ENCODE measurements at regions not wholly inside any gene's neighbourhood (a gene's known extent, or its start where the extent isn't known, plus 50 kb on each side); places are given as distances from the start of the nearest gene placed in this dataset.

GRCh38 chr16:26189536-26189935 is 497.8 kb downstream of the HS3ST4 start:
- DNase-seq (ENCODE audit: extremely low read depth, low read depth): no peak
- H3K4me3 ChIP-seq (replicated peaks; ENCODE audit: low read depth, low read length): no peak overlapping the region
- TF ChIP-seq, protein P1, sequence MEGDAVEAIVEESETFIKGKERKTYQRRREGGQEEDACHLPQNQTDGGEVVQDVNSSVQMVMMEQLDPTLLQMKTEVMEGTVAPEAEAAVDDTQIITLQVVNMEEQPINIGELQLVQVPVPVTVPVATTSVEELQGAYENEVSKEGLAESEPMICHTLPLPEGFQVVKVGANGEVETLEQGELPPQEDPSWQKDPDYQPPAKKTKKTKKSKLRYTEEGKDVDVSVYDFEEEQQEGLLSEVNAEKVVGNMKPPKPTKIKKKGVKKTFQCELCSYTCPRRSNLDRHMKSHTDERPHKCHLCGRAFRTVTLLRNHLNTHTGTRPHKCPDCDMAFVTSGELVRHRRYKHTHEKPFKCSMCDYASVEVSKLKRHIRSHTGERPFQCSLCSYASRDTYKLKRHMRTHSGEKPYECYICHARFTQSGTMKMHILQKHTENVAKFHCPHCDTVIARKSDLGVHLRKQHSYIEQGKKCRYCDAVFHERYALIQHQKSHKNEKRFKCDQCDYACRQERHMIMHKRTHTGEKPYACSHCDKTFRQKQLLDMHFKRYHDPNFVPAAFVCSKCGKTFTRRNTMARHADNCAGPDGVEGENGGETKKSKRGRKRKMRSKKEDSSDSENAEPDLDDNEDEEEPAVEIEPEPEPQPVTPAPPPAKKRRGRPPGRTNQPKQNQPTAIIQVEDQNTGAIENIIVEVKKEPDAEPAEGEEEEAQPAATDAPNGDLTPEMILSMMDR (IDR thresholded peaks at IDR 0.05; ENCODE audit: low read depth, low read length, missing control alignments): no peak

GRCh38 chr16:26194526-26194925 is 502.8 kb downstream of the HS3ST4 start:
- no peak for DNase-seq (ENCODE audit: extremely low read depth, low read depth)
- TF ChIP-seq, protein P1 (IDR thresholded peaks at IDR 0.05; ENCODE audit: low read depth, low read length, missing control alignments): no peak

GRCh38 chr16:26195225-26195624 is 503.5 kb downstream of the HS3ST4 start:
- no peak for DNase-seq (ENCODE audit: extremely low read depth, low read depth)
- H3K4me3 ChIP-seq (replicated peaks; ENCODE audit: low read depth, low read length): no peak overlapping the region
- TF ChIP-seq, protein P1 (IDR thresholded peaks at IDR 0.05; ENCODE audit: low read depth, low read length, missing control alignments): no peak

More at GRCh38 chr16:26194526-26194925, 502.8 kb downstream of the HS3ST4 start:
- H3K4me3 ChIP-seq (replicated peaks; ENCODE audit: low read depth, low read length): no peak overlapping the region

- no peak for DNase-seq (ENCODE audit: extremely low read depth, low read depth)
- TF ChIP-seq, protein P1 (IDR thresholded peaks at IDR 0.05; ENCODE audit: low read depth, low read length, missing control alignments): no peak
- H3K4me3 ChIP-seq (replicated peaks; ENCODE audit: low read depth, low read length): no peak overlapping the region
Measured at GRCh38 chr16:26196310-26196709, 504.6 kb downstream of the HS3ST4 start.

DNA sequence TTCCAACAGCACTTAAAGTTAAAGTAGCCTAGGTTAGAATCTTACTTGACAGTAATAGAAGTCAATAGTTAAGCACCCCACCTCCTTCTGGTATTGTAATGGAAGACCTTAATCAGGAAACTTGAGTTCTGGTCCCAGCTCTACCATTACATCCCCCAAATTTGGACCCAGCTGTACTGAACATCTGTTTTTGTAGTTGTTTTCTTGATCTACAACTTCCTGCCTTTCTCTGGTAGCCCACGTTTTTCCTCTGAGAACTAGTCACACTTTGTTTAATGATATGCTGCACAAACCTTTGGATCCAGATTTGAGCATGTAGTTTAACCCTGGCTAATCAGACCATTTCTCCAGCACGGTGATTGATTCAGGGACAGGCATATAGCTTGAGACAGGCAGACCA is 505.0 kb downstream of the HS3ST4 start:
- no peak overlapping the region for H3K4me3 ChIP-seq (replicated peaks; ENCODE audit: low read depth, low read length)
- TF ChIP-seq, protein P1 (IDR thresholded peaks at IDR 0.05; ENCODE audit: low read depth, low read length, missing control alignments): no peak
- no peak for DNase-seq (ENCODE audit: extremely low read depth, low read depth)

GRCh38 chr16:26197707-26198106 is 505.9 kb downstream of the HS3ST4 start:
- TF ChIP-seq, protein P1 (IDR thresholded peaks at IDR 0.05; ENCODE audit: low read depth, low read length, missing control alignments): no peak
- no peak overlapping the region for H3K4me3 ChIP-seq (replicated peaks; ENCODE audit: low read depth, low read length)
- no peak for DNase-seq (ENCODE audit: extremely low read depth, low read depth)

- DNase-seq (ENCODE audit: extremely low read depth, low read depth): no peak
- no peak overlapping the region for H3K4me3 ChIP-seq (replicated peaks; ENCODE audit: low read depth, low read length)
- TF ChIP-seq, protein P1 (IDR thresholded peaks at IDR 0.05; ENCODE audit: low read depth, low read length, missing control alignments): no peak
Measured at GRCh38 chr16:26198221-26198620, 506.5 kb downstream of the HS3ST4 start.

Measured in HFF-Myc (cell line).